HT-29 (cell line): ENCODE measurements at regions not wholly inside any gene's neighbourhood (a gene's known extent, or its start where the extent isn't known, plus 50 kb on each side); places are given as distances from the start of the nearest gene placed in this dataset.
A peak's percentile ranks its signal among the peaks of the same experiment; 100 is the strongest.

Experiments used
- DNase-seq: peaks from one replicate; pipeline ENCODE4 v3.0.0-alpha.2; 2015; ENCODE audit warnings: low spot score

GRCh38 chr10:1895691-1896090, 158.4 kb upstream of the ADARB2 start:
- DNase-seq = no peak

- no peak for DNase-seq
These were observed 157.6 kb upstream of the ADARB2 start for GRCh38 chr10:1894912-1895311.

GRCh38 chr10:1893941-1894340, 156.6 kb upstream of the ADARB2 start:
- DNase-seq = no peak

GRCh38 chr10:1886039-1886438, 148.7 kb upstream of the ADARB2 start:
- DNase-seq = no peak

- DNase-seq = no peak
These were observed 145.4 kb upstream of the ADARB2 start for GRCh38 chr10:1882728-1883127.

- no peak for DNase-seq
These were observed 144.9 kb upstream of the ADARB2 start for GRCh38 chr10:1882180-1882579.

GRCh38 chr10:1881636-1882035, 144.3 kb upstream of the ADARB2 start:
- DNase-seq = no peak

GRCh38 chr10:1874533-1874932, 137.2 kb upstream of the ADARB2 start:
- DNase-seq = no peak

- peak; percentile 7 for DNase-seq
These were observed 136.5 kb upstream of the ADARB2 start for GRCh38 chr10:1873661-1874315.

GRCh38 chr10:1872151-1872726, 134.9 kb upstream of the ADARB2 start:
- no peak for DNase-seq

GRCh38 chr10:1870491-1870890, 133.2 kb upstream of the ADARB2 start:
- no peak for DNase-seq

GRCh38 chr10:1869861-1870260, 132.5 kb upstream of the ADARB2 start:
- DNase-seq = no peak

GRCh38 chr10:1860351-1860750, 123.0 kb upstream of the ADARB2 start:
- no peak for DNase-seq

GRCh38 chr10:1858547-1858946, 121.2 kb upstream of the ADARB2 start:
- no peak for DNase-seq

GRCh38 chr10:1858048-1858447, 120.7 kb upstream of the ADARB2 start:
- DNase-seq = no peak

GRCh38 chr10:1855911-1856310, 118.6 kb upstream of the ADARB2 start:
- DNase-seq = no peak

- no peak for DNase-seq
These were observed 116.9 kb upstream of the ADARB2 start for GRCh38 chr10:1854271-1854670.

GRCh38 chr10:1853801-1854200, 116.5 kb upstream of the ADARB2 start:
- DNase-seq = no peak

- no peak for DNase-seq
These were observed 115.5 kb upstream of the ADARB2 start for GRCh38 chr10:1852841-1853240.

GRCh38 chr10:1851762-1852161, 114.4 kb upstream of the ADARB2 start:
- DNase-seq = no peak

- DNase-seq = no peak
These were observed 113.7 kb upstream of the ADARB2 start for GRCh38 chr10:1850971-1851527.

GRCh38 chr10:1847361-1847760, 110.0 kb upstream of the ADARB2 start:
- no peak for DNase-seq

GRCh38 chr10:1846032-1846431, 108.7 kb upstream of the ADARB2 start:
- DNase-seq = no peak
